ENCODE measurements at regions not wholly inside any gene's neighbourhood (a gene's known extent, or its start where the extent isn't known, plus 50 kb on each side); places are given as distances from the start of the nearest gene placed in this dataset.

GRCh38 chr5:124328201-124328600 lies 418.2 kb downstream of the ZNF608 start:
- intact Hi-C loops (cut with DNase I) = no loop called here

GRCh38 chr5:124318661-124319060 lies 427.8 kb downstream of the ZNF608 start:
- DNase-seq (ENCODE audit: low spot score) = no peak
- intact Hi-C loops (cut with DNase I) = no loop called here

More at GRCh38 chr5:124328201-124328600, 418.2 kb downstream of the ZNF608 start:
- DNase-seq (ENCODE audit: low spot score) = no peak

- no peak for DNase-seq (ENCODE audit: low spot score)
- intact Hi-C loops (cut with DNase I) = no loop called here
These were observed 429.0 kb downstream of the ZNF608 start for GRCh38 chr5:124317451-124317850.

- no peak for DNase-seq (ENCODE audit: low spot score)
- intact Hi-C loops (cut with DNase I) = no loop called here
These were observed 430.6 kb downstream of the ZNF608 start for GRCh38 chr5:124315741-124316415.

- intact Hi-C loops (cut with DNase I) = no loop called here
- no peak for DNase-seq (ENCODE audit: low spot score)
These were observed 436.0 kb downstream of the ZNF608 start for GRCh38 chr5:124310453-124310852.

- intact Hi-C loops (cut with DNase I) = no loop called here
- no peak for DNase-seq (ENCODE audit: low spot score)
These were observed 437.0 kb downstream of the ZNF608 start for GRCh38 chr5:124309241-124309980.

- intact Hi-C loops (cut with DNase I) = no loop called here
- DNase-seq (ENCODE audit: low spot score) = no peak
These were observed 443.1 kb downstream of the ZNF608 start for GRCh38 chr5:124303366-124303765.

- intact Hi-C loops (cut with DNase I) = no loop called here
- no peak for DNase-seq (ENCODE audit: low spot score)
These were observed 443.9 kb downstream of the ZNF608 start for GRCh38 chr5:124302533-124302932.

- DNase-seq (ENCODE audit: low spot score) = no peak
- intact Hi-C loops (cut with DNase I) = no loop called here
These were observed 444.6 kb downstream of the ZNF608 start for GRCh38 chr5:124301850-124302249.

- no peak for DNase-seq (ENCODE audit: low spot score)
- intact Hi-C loops (cut with DNase I) = no loop called here
These were observed 445.4 kb downstream of the ZNF608 start for GRCh38 chr5:124300815-124301621.

- DNase-seq (ENCODE audit: low spot score) = no peak
- intact Hi-C loops (cut with DNase I) = no loop called here
These were observed 448.6 kb downstream of the ZNF608 start for GRCh38 chr5:124297826-124298225.

- intact Hi-C loops (cut with DNase I) = no loop called here
- DNase-seq (ENCODE audit: low spot score) = no peak
These were observed 454.1 kb downstream of the ZNF608 start for GRCh38 chr5:124292322-124292855.

- DNase-seq (ENCODE audit: low spot score) = no peak
- intact Hi-C loops (cut with DNase I) = no loop called here
These were observed 456.7 kb downstream of the ZNF608 start for GRCh38 chr5:124289641-124290311.

- DNase-seq (ENCODE audit: low spot score) = peak; percentile 80
- intact Hi-C loops (cut with DNase I) = no loop called here
These were observed 457.3 kb downstream of the ZNF608 start for GRCh38 chr5:124289130-124289529.

GRCh38 chr5:124287813-124288212 lies 458.6 kb downstream of the ZNF608 start:
- intact Hi-C loops (cut with DNase I) = no loop called here

GRCh38 chr5:124285733-124286132 lies 460.7 kb downstream of the ZNF608 start:
- intact Hi-C loops (cut with DNase I) = no loop called here

More at GRCh38 chr5:124287813-124288212, 458.6 kb downstream of the ZNF608 start:
- no peak for DNase-seq (ENCODE audit: low spot score)

GRCh38 chr5:124285071-124285470 lies 461.4 kb downstream of the ZNF608 start:
- DNase-seq (ENCODE audit: low spot score) = no peak
- intact Hi-C loops (cut with DNase I) = no loop called here

More at GRCh38 chr5:124285733-124286132, 460.7 kb downstream of the ZNF608 start:
- no peak for DNase-seq (ENCODE audit: low spot score)

GRCh38 chr5:124283031-124283430 lies 463.4 kb downstream of the ZNF608 start:
- intact Hi-C loops (cut with DNase I) = no loop called here
- DNase-seq (ENCODE audit: low spot score) = no peak

- DNase-seq (ENCODE audit: low spot score) = no peak
- intact Hi-C loops (cut with DNase I) = no loop called here
These were observed 466.4 kb downstream of the ZNF608 start for GRCh38 chr5:124280079-124280478.

Data from cardiac septum (tissue), 1 donor.